Tibial nerve (tissue), 4 donors: ENCODE measurements at regions not wholly inside any gene's neighbourhood (a gene's known extent, or its start where the extent isn't known, plus 50 kb on each side); places are given as distances from the start of the nearest gene placed in this dataset.

ENCODE experiments used
- DNase-seq, 2 donors: peaks; one replicate each; pipeline ENCODE4 v3.0.0-alpha.2; 2019; ENCODE audit warnings: low spot score in 2 of 2
- H3K27ac ChIP-seq, 4 donors: fragments of 200-600 bp; sonication (generic) in 3 of 4; one replicate each; pipeline ENCODE4 v1.5.1; 2017 to 2019; ENCODE audit warnings: mild to moderate bottlenecking in 1 of 4
- H3K27me3 ChIP-seq, 2 donors: fragments of 200-600 bp; sonication (generic) in 1 of 2; one replicate each; pipeline versions ENCODE4 v1.5.1 to v1.6.0; 2017 to 2019
- H3K36me3 ChIP-seq, 3 donors: fragments of 200-600 bp; sonication (generic); one replicate each; pipeline ENCODE4 v1.5.1; 2018 to 2019
- H3K4me1 ChIP-seq, 4 donors: fragments of 200-600 bp; sonication (generic) in 3 of 4; one replicate each; pipeline ENCODE4 v1.5.1; 2017 to 2019
- H3K4me3 ChIP-seq, 4 donors: fragments of 200-600 bp; sonication (generic) in 3 of 4; one replicate each; pipeline ENCODE4 v1.5.1; 2017 to 2019; ENCODE audit warnings: mild to moderate bottlenecking in 1 of 4, moderate library complexity in 1 of 4
- H3K9me3 ChIP-seq, 4 donors: fragments of 200-600 bp; sonication (generic) in 3 of 4; one replicate each; pipeline ENCODE4 v1.5.1; 2017 to 2019
- CTCF ChIP-seq, 5 experiments: fragments of 200-600 bp in 3 of 5; fragments of 450-650 bp in 2 of 5; sonication (generic) in 3 of 5; IDR thresholded peaks; one replicate each; pipeline ENCODE4 v1.5.1; 2016 to 2019; ENCODE audit warnings: antibody characterized with exemption in 5 of 5, mild to moderate bottlenecking in 3 of 5, moderate library complexity in 2 of 5
- EP300 ChIP-seq, 2 donors: sonication (generic); formaldehyde crosslinking; IDR thresholded peaks; one replicate each; pipeline ENCODE4 v1.6.1; 2017; ENCODE audit warnings: antibody characterized with exemption in 2 of 2, mild to moderate bottlenecking in 1 of 2
- POLR2A ChIP-seq, 2 donors: fragments of 450-650 bp; IDR thresholded peaks; one replicate each; pipeline ENCODE4 v1.6.1; 2017; ENCODE audit warnings: antibody characterized with exemption in 2 of 2, mild to moderate bottlenecking in 2 of 2, moderate library complexity in 2 of 2
- WGBS, 2 donors: methylation state at CpG; one replicate each; pipeline ENCODE4 v1.1.5; 2018; 5-methylcytosine and 5-hydroxymethylcytosine counted together

GRCh38 chr5:28403846-28404245, 1365.5 kb upstream of the CDH9 start:
- Histone ChIP-seq H3K4me3 (no peak overlapping the region), H3K9me3 (peaks cover 0 to 3% (median 0%) of the 10 kb centered on the region in 4 donors), H3K36me3 (no peaks in the 10 kb centered on the region), H3K27ac (no peak overlapping the region), H3K27me3 (no peaks in the 10 kb centered on the region), H3K4me1 (peaks cover 0 to 10% (median 0%) of the 10 kb centered on the region in 4 donors)
- no peak for DNase-seq
- TF ChIP-seq EP300 (IDR thresholded peaks at IDR 0.05) (no peak), CTCF (IDR thresholded peaks at IDR 0.05) (no peak), POLR2A (IDR thresholded peaks at IDR 0.05) (no peak)
- whole genome bisulfite sequencing, 2 donors, result 68 to 81% methylated on average over 5 of the region's 5 CpGs

- 63 to 64% methylated on average over 3 of the region's 3 CpGs for WGBS, 2 donors
Observed at GRCh38 chr5:28402590-28403301, 1364.4 kb upstream of the CDH9 start.

DNA sequence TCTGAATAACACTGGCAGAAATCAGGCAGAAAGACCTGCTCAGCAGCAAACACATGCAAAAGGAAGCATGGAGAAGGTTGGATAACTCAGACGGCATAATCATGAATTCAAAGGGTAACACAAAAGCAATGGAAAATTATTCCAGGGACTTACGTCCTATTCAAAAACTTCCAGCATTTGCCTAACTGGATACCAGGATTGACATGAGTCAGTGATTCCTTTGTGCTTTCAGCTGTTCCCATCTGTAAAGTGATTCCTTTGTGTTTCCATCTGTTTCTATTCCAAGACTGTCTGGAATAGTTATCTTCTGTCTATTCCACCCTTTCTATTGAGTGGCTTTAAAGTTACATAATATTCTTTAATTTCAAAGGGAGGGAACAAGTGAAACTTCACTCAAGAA, 1361.7 kb upstream of the CDH9 start:
- no peak for DNase-seq
- Histone ChIP-seq H3K36me3 (no peaks in the 10 kb centered on the region), H3K4me3 (no peak overlapping the region), H3K4me1 (peaks cover 0 to 16% (median 0%) of the 10 kb centered on the region in 4 donors), H3K9me3 (peaks cover 0 to 3% (median 0%) of the 10 kb centered on the region in 4 donors), H3K27me3 (no peaks in the 10 kb centered on the region), H3K27ac (no peak overlapping the region)
- WGBS, 2 donors, result 51 to 52% methylated on average over 2 of the region's 2 CpGs
- TF ChIP-seq EP300 (IDR thresholded peaks at IDR 0.05) (no peak), CTCF (IDR thresholded peaks at IDR 0.05) (no peak), POLR2A (IDR thresholded peaks at IDR 0.05) (no peak)

More at GRCh38 chr5:28402590-28403301, 1364.4 kb upstream of the CDH9 start:
- Histone ChIP-seq H3K27ac (no peak overlapping the region), H3K36me3 (no peaks in the 10 kb centered on the region), H3K4me1 (peaks cover 0 to 12% (median 0%) of the 10 kb centered on the region in 4 donors), H3K9me3 (peaks cover 0 to 3% (median 0%) of the 10 kb centered on the region in 4 donors), H3K27me3 (no peaks in the 10 kb centered on the region), H3K4me3 (no peak overlapping the region)
- no peak for TF ChIP-seq POLR2A (IDR thresholded peaks at IDR 0.05)
- TF ChIP-seq CTCF (IDR thresholded peaks at IDR 0.05), result no peak
- no peak for TF ChIP-seq EP300 (IDR thresholded peaks at IDR 0.05)
- DNase-seq, result no peak

GRCh38 chr5:28399211-28399610, 1360.8 kb upstream of the CDH9 start:
- TF ChIP-seq POLR2A (IDR thresholded peaks at IDR 0.05) (no peak), CTCF (IDR thresholded peaks at IDR 0.05) (no peak), EP300 (IDR thresholded peaks at IDR 0.05) (no peak)
- H3K27ac ChIP-seq, result no peak overlapping the region

DNA sequence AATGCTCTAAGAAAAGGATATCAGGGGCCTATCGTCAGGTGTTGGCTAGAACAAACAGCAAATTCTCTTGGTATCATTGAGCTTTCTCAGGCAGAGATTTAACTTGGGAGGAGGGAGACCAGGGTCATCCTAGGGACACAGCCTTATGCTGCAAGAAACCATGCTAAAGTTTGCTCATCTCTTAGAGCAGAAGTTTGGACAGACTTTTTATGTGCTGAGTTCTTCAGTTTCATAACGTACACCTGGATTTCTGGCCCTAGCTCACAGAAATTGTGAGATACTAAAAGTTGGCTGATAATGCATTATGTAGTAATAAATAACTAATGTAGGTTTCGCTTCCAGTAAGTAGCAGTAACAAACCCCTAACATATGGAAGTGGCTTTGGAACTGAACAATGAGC, 1359.8 kb upstream of the CDH9 start:
- no peak for DNase-seq
- H3K9me3 ChIP-seq, result no peaks in the 10 kb centered on the region
- WGBS, 2 donors, result 79 to 83% methylated on average over 3 of the region's 3 CpGs

More at GRCh38 chr5:28399211-28399610, 1360.8 kb upstream of the CDH9 start:
- DNase-seq, result no peak
- Histone ChIP-seq H3K9me3 (no peaks in the 10 kb centered on the region), H3K36me3 (no peaks in the 10 kb centered on the region), H3K27me3 (no peaks in the 10 kb centered on the region), H3K4me3 (no peak overlapping the region), H3K4me1 (peaks cover 0 to 16% (median 0%) of the 10 kb centered on the region in 4 donors)

More for the DNA sequence above, 1359.8 kb upstream of the CDH9 start:
- H3K27me3 ChIP-seq, result no peaks in the 10 kb centered on the region
- peaks cover 0 to 16% (median 0%) of the 10 kb centered on the region in 4 donors for H3K4me1 ChIP-seq
- no peaks in the 10 kb centered on the region for H3K36me3 ChIP-seq
- no peak overlapping the region for H3K4me3 ChIP-seq
- H3K27ac ChIP-seq, result no peak overlapping the region
- no peak for TF ChIP-seq CTCF (IDR thresholded peaks at IDR 0.05)
- TF ChIP-seq EP300 (IDR thresholded peaks at IDR 0.05), result no peak
- TF ChIP-seq POLR2A (IDR thresholded peaks at IDR 0.05), result no peak
